ENCODE measurements at regions not wholly inside any gene's neighbourhood (a gene's known extent, or its start where the extent isn't known, plus 50 kb on each side); places are given as distances from the start of the nearest gene placed in this dataset.

- Histone ChIP-seq H3K9me3 (replicated peaks) (no peaks in the 10 kb centered on the region), H3K27ac (replicated peaks) (no peak overlapping the region), H3K36me3 (no peaks in the 10 kb centered on the region), H3K4me1 (no peaks in the 10 kb centered on the region), H3K4me3 (no peak overlapping the region), H3K27me3 (ENCODE audit: low read depth) (no peaks in the 10 kb centered on the region)
- no peak for DNase-seq
- no peak for TF ChIP-seq CTCF (IDR thresholded peaks at IDR 0.05; ENCODE audit: borderline replicate concordance)
- intact Hi-C loops (cut with micrococcal nuclease) = no loop called here
These were observed 464.7 kb upstream of the FAM47C start for GRCh38 chrX:36543499-36543898.

GRCh38 chrX:36562986-36563385, 445.2 kb upstream of the FAM47C start:
- intact Hi-C loops (cut with micrococcal nuclease) = no loop called here
- DNase-seq = no peak
- Histone ChIP-seq H3K4me3 (no peak overlapping the region), H3K36me3 (no peaks in the 10 kb centered on the region), H3K4me1 (no peaks in the 10 kb centered on the region), H3K27me3 (ENCODE audit: low read depth) (no peaks in the 10 kb centered on the region), H3K27ac (replicated peaks) (no peak overlapping the region), H3K9me3 (replicated peaks) (no peaks in the 10 kb centered on the region)
- no peak for TF ChIP-seq CTCF (IDR thresholded peaks at IDR 0.05; ENCODE audit: borderline replicate concordance)

- no peak overlapping the region for H3K27ac ChIP-seq (replicated peaks)
- no peaks in the 10 kb centered on the region for H3K27me3 ChIP-seq (ENCODE audit: low read depth)
- no peak overlapping the region for H3K4me3 ChIP-seq
- intact Hi-C loops (cut with micrococcal nuclease) = no loop called here
- H3K4me1 ChIP-seq = no peaks in the 10 kb centered on the region
- TF ChIP-seq CTCF (IDR thresholded peaks at IDR 0.05; ENCODE audit: borderline replicate concordance) = no peak
- no peaks in the 10 kb centered on the region for H3K36me3 ChIP-seq
- H3K9me3 ChIP-seq (replicated peaks) = no peaks in the 10 kb centered on the region
- no peak for DNase-seq
These were observed 439.2 kb upstream of the FAM47C start for GRCh38 chrX:36568946-36569345.

GRCh38 chrX:36573720-36574119, 434.4 kb upstream of the FAM47C start:
- Histone ChIP-seq H3K36me3 (no peaks in the 10 kb centered on the region), H3K27me3 (ENCODE audit: low read depth) (no peaks in the 10 kb centered on the region), H3K4me3 (no peak overlapping the region), H3K4me1 (no peaks in the 10 kb centered on the region), H3K27ac (replicated peaks) (no peak overlapping the region), H3K9me3 (replicated peaks) (no peaks in the 10 kb centered on the region)
- TF ChIP-seq CTCF (IDR thresholded peaks at IDR 0.05; ENCODE audit: borderline replicate concordance) = no peak
- intact Hi-C loops (cut with micrococcal nuclease) = no loop called here
- DNase-seq = no peak

- TF ChIP-seq CTCF (IDR thresholded peaks at IDR 0.05; ENCODE audit: borderline replicate concordance) = no peak
- Histone ChIP-seq H3K27me3 (ENCODE audit: low read depth) (no peaks in the 10 kb centered on the region), H3K27ac (replicated peaks) (no peak overlapping the region), H3K9me3 (replicated peaks) (no peaks in the 10 kb centered on the region), H3K36me3 (no peaks in the 10 kb centered on the region), H3K4me3 (no peak overlapping the region), H3K4me1 (no peaks in the 10 kb centered on the region)
- DNase-seq = no peak
- intact Hi-C loops (cut with micrococcal nuclease) = no loop called here
These were observed 432.5 kb upstream of the FAM47C start for GRCh38 chrX:36575670-36576069.

GRCh38 chrX:36577006-36577405, 431.2 kb upstream of the FAM47C start:
- no peak for DNase-seq
- Histone ChIP-seq H3K9me3 (replicated peaks) (no peaks in the 10 kb centered on the region), H3K4me1 (no peaks in the 10 kb centered on the region), H3K27ac (replicated peaks) (no peak overlapping the region), H3K36me3 (no peaks in the 10 kb centered on the region), H3K27me3 (ENCODE audit: low read depth) (no peaks in the 10 kb centered on the region), H3K4me3 (no peak overlapping the region)
- TF ChIP-seq CTCF (IDR thresholded peaks at IDR 0.05; ENCODE audit: borderline replicate concordance) = no peak
- intact Hi-C loops (cut with micrococcal nuclease) = no loop called here
